Activated T-cell treated with anti-CD3 and anti-CD28 coated beads, Interleukin-2, amount 50 U/mL, for 24 hours (primary cell): ENCODE measurements at regions not wholly inside any gene's neighbourhood (a gene's known extent, or its start where the extent isn't known, plus 50 kb on each side); places are given as distances from the start of the nearest gene placed in this dataset.
"Not testable (repeated sequence)": the region's sequence is repeated elsewhere in the genome, so short reads cannot be mapped to it uniquely, and the experiment has no call there.

ENCODE experiments used
- DNase-seq: peaks from one replicate; pipeline ENCODE4 v3.0.0-alpha.2; 2020
- H3K27ac Mint-ChIP-seq: 2 replicates; pipeline ENCODE4 v1.8.0; 2020; ENCODE audit warnings: mild to moderate bottlenecking, mixed read lengths
- H3K27me3 Mint-ChIP-seq: 2 replicates; pipeline ENCODE4 v1.8.0; 2020; ENCODE audit warnings: mixed read lengths
- H3K36me3 Mint-ChIP-seq: 2 replicates; pipeline ENCODE4 v1.8.0; 2020; ENCODE audit warnings: low read depth, mixed read lengths
- H3K4me1 Mint-ChIP-seq: 2 replicates; pipeline ENCODE4 v1.8.0; 2020; ENCODE audit warnings: low read depth, mixed read lengths
- H3K4me3 Mint-ChIP-seq: 2 replicates; pipeline ENCODE4 v1.8.0; 2020; ENCODE audit warnings: mild to moderate bottlenecking, moderate library complexity, mixed read lengths
- H3K9me3 Mint-ChIP-seq: 2 replicates; pipeline ENCODE4 v1.8.0; 2020; ENCODE audit warnings: mixed read lengths

DNA sequence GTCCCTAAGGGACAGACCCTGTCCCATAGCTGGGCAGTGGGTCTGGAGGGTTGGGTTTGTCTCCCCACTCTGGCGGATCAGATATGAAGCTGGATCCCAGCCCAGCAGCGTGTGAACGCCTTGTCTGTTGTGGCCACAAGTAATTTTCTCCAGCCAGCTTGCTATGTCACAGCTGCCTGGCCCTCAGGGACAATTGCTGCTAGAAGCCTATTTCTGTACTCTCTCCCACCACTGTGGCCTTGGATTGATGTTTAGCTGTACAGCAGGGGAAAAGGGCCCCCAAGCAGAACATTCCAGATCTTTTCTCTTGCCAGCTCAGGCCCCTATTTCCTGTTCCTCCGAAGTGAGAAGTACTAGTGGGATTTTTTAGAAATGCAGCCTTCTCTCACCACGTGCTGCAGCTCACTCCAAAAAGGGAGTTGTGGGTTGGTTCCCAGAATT lies 53.5 kb upstream of the WAC start:
- Mint-ChIP-seq H3K36me3 (no peaks in the 10 kb centered on the region), H3K4me3 (no peak overlapping the region), H3K9me3 (peaks cover 3% of the 10 kb centered on the region), H3K27me3 (peaks cover 10% of the 10 kb centered on the region), H3K4me1 (no peaks in the 10 kb centered on the region), H3K27ac (no peak overlapping the region)
- DNase-seq = no peak

- no peak overlapping the region for H3K27ac Mint-ChIP-seq
- H3K4me1 Mint-ChIP-seq = no peaks in the 10 kb centered on the region
- no peak for DNase-seq
- no peaks in the 10 kb centered on the region for H3K36me3 Mint-ChIP-seq
- H3K27me3 Mint-ChIP-seq = peaks cover 10% of the 10 kb centered on the region
- H3K4me3 Mint-ChIP-seq = no peak overlapping the region
- peaks cover 3% of the 10 kb centered on the region for H3K9me3 Mint-ChIP-seq
Observed at GRCh38 chr10:28479927-28480627, 52.8 kb upstream of the WAC start.

GRCh38 chr10:28480628-28480965 lies 52.3 kb upstream of the WAC start:
- no peak overlapping the region for H3K27ac Mint-ChIP-seq
- H3K27me3 Mint-ChIP-seq = peaks cover 10% of the 10 kb centered on the region
- H3K36me3 Mint-ChIP-seq = no peaks in the 10 kb centered on the region
- H3K4me1 Mint-ChIP-seq = no peaks in the 10 kb centered on the region
- no peak for DNase-seq
- H3K9me3 Mint-ChIP-seq = peaks cover 3% of the 10 kb centered on the region
- H3K4me3 Mint-ChIP-seq = no peak overlapping the region

- H3K9me3 Mint-ChIP-seq, DNase-seq: not testable (repeated sequence)
Observed at GRCh38 chr10:28481346-28481745, 51.6 kb upstream of the WAC start.

GRCh38 chr10:28481968-28482367 lies 51.0 kb upstream of the WAC start:
- DNase-seq = no peak
- H3K4me1 Mint-ChIP-seq = no peaks in the 10 kb centered on the region
- H3K27me3 Mint-ChIP-seq = peaks cover 8% of the 10 kb centered on the region
- H3K4me3 Mint-ChIP-seq = no peak overlapping the region
- peaks cover 3% of the 10 kb centered on the region for H3K9me3 Mint-ChIP-seq
- no peaks in the 10 kb centered on the region for H3K36me3 Mint-ChIP-seq
- no peak overlapping the region for H3K27ac Mint-ChIP-seq

More at GRCh38 chr10:28481346-28481745, 51.6 kb upstream of the WAC start:
- not testable (repeated sequence) for H3K4me1 Mint-ChIP-seq, H3K27ac Mint-ChIP-seq, H3K4me3 Mint-ChIP-seq, H3K27me3 Mint-ChIP-seq, H3K36me3 Mint-ChIP-seq
